SK-N-SH treated with all-trans-retinoic acid at 6 μM for 48 hours (cell line): ENCODE measurements at regions not wholly inside any gene's neighbourhood (a gene's known extent, or its start where the extent isn't known, plus 50 kb on each side); places are given as distances from the start of the nearest gene placed in this dataset.

Experiments
- ATAC-seq: fragments of 200-7000 bp; cut with Tn5 transposase; 3 replicates; pipeline ENCODE4 v1.9.1; 2020; ENCODE audit warnings: mild to moderate bottlenecking, moderate library complexity
- ARNTL ChIP-seq: fragments of 450-650 bp; formaldehyde crosslinking; IDR thresholded peaks from 2 replicates; pipeline ENCODE4 v1.5.0; 2020; ENCODE audit warnings: low read depth, mild to moderate bottlenecking, moderate library complexity, borderline replicate concordance
- BACH2 ChIP-seq: fragments of 250-450 bp; sonication (Bioruptor Pico); IDR thresholded peaks from 2 replicates; pipeline ENCODE4 v1.9.0; 2021; ENCODE audit warnings: mild to moderate bottlenecking, borderline replicate concordance
- CREB5 ChIP-seq: fragments of 250-450 bp; sonication (Bioruptor Pico); IDR thresholded peaks from 2 replicates; pipeline ENCODE4 v1.5.1; 2020; ENCODE audit warnings: low read depth, mild to moderate bottlenecking, moderate library complexity
- CSDC2 ChIP-seq: fragments of 250-450 bp; sonication (Bioruptor Pico); IDR thresholded peaks from 2 replicates; pipeline ENCODE4 v1.5.0; 2020; ENCODE audit warnings: mild to moderate bottlenecking, moderate library complexity
- ESRRG ChIP-seq: fragments of 250-450 bp; sonication (Bioruptor Pico); IDR thresholded peaks from 2 replicates; pipeline ENCODE4 v1.6.1; 2021; ENCODE audit warnings: mild to moderate bottlenecking
- GLIS3 ChIP-seq: fragments of 250-450 bp; sonication (Bioruptor Pico); IDR thresholded peaks from 2 replicates; pipeline ENCODE4 v1.5.0; 2020; ENCODE audit warnings: mild to moderate bottlenecking, moderate library complexity
- ISL1 ChIP-seq: fragments of 250-450 bp; sonication (Bioruptor Pico); IDR thresholded peaks from 2 replicates; pipeline ENCODE4 v2.1.2; 2022; ENCODE audit warnings: mild to moderate bottlenecking, moderate library complexity
- OSR1 ChIP-seq: fragments of 250-450 bp; sonication (Bioruptor Pico); IDR thresholded peaks from 2 replicates; pipeline ENCODE4 v1.8.0; 2022; ENCODE audit warnings: moderate library complexity, mild to moderate bottlenecking, inconsistent platforms
- PATZ1 ChIP-seq: fragments of 250-450 bp; sonication (Bioruptor Pico); IDR thresholded peaks from 2 replicates; pipeline ENCODE4 v1.8.0; 2020; ENCODE audit warnings: mild to moderate bottlenecking, moderate library complexity, borderline replicate concordance
- PPARA ChIP-seq: fragments of 250-450 bp; sonication (Bioruptor Pico); IDR thresholded peaks from 2 replicates; pipeline ENCODE4 v1.5.0; 2020; ENCODE audit warnings: mild to moderate bottlenecking, borderline replicate concordance
- RARB ChIP-seq: fragments of 250-450 bp; sonication (Bioruptor Pico); IDR thresholded peaks from 2 replicates; pipeline ENCODE4 v1.8.0; 2021; ENCODE audit warnings: mild to moderate bottlenecking, moderate library complexity
- SNAI2 ChIP-seq: fragments of 250-450 bp; sonication (Bioruptor Pico); IDR thresholded peaks from 2 replicates; pipeline ENCODE4 v1.5.0; 2020; ENCODE audit warnings: mild to moderate bottlenecking, moderate library complexity
- TOX ChIP-seq: fragments of 250-450 bp; sonication (Bioruptor Pico); IDR thresholded peaks from 2 replicates; pipeline ENCODE4 v1.8.0; 2021; ENCODE audit warnings: mild to moderate bottlenecking, moderate library complexity, borderline replicate concordance
- TSHZ2 ChIP-seq: fragments of 250-450 bp; sonication (Bioruptor Pico); IDR thresholded peaks from 2 replicates; pipeline ENCODE4 v1.5.0; 2020; ENCODE audit warnings: mild to moderate bottlenecking, moderate library complexity
- ZFP3 ChIP-seq: fragments of 250-450 bp; sonication (Bioruptor Pico); IDR thresholded peaks from 2 replicates; pipeline ENCODE4 v1.5.0; 2020; ENCODE audit warnings: mild to moderate bottlenecking, moderate library complexity
- ZFP30 ChIP-seq: fragments of 450-650 bp; formaldehyde crosslinking; IDR thresholded peaks from 2 replicates; pipeline ENCODE4 v1.5.0; 2022; ENCODE audit warnings: mild to moderate bottlenecking, moderate library complexity
- ZNF565 ChIP-seq: fragments of 450-650 bp; formaldehyde crosslinking; conservative IDR thresholded peaks from 2 replicates; pipeline ENCODE4 v1.5.0; 2020; ENCODE audit warnings: low read depth, mild to moderate bottlenecking, moderate library complexity
- ZNF70 ChIP-seq: fragments of 450-650 bp; formaldehyde crosslinking; IDR thresholded peaks from 2 replicates; pipeline ENCODE4 v1.5.0; 2020; ENCODE audit warnings: mild to moderate bottlenecking, moderate library complexity

- TF ChIP-seq BACH2 (no peak), ARNTL (CRISPR knock-in tag) (no peak), SNAI2 (CRISPR knock-in tag) (no peak), CSDC2 (CRISPR knock-in tag) (no peak), TOX (no peak)
Measured at GRCh38 chr16:79452671-79453070, 147.9 kb downstream of the MAF start.

GRCh38 chr16:79451196-79451816, 149.2 kb downstream of the MAF start:
- TF ChIP-seq ZNF70 (CRISPR knock-in tag) (no peak), SNAI2 (CRISPR knock-in tag) (no peak), PATZ1 (no peak), BACH2 (no peak), ZFP30 (no peak), ESRRG (CRISPR knock-in tag) (no peak), CREB5 (CRISPR knock-in tag) (no peak), RARB (CRISPR knock-in tag) (no peak), TSHZ2 (CRISPR knock-in tag) (no peak), ZFP3 (CRISPR knock-in tag) (no peak), TOX (no peak), ISL1 (CRISPR knock-in tag) (no peak)
- no peak for ATAC-seq

More at GRCh38 chr16:79452671-79453070, 147.9 kb downstream of the MAF start:
- no peak for ATAC-seq

GRCh38 chr16:79449900-79450299, 150.6 kb downstream of the MAF start:
- ATAC-seq = no peak
- TF ChIP-seq ESRRG (CRISPR knock-in tag) = no peak
- no peak for TF ChIP-seq CSDC2 (CRISPR knock-in tag)
- no peak for TF ChIP-seq PPARA (CRISPR knock-in tag)
- no peak for TF ChIP-seq TSHZ2 (CRISPR knock-in tag)

- ATAC-seq = no peak
- TF ChIP-seq ARNTL (CRISPR knock-in tag) = no peak
- TF ChIP-seq ZFP3 (CRISPR knock-in tag) = no peak
- TF ChIP-seq TSHZ2 (CRISPR knock-in tag) = no peak
- no peak for TF ChIP-seq ZNF565
- TF ChIP-seq PATZ1 = no peak
- no peak for TF ChIP-seq ZFP30
- TF ChIP-seq GLIS3 = no peak
- no peak for TF ChIP-seq CREB5 (CRISPR knock-in tag)
- TF ChIP-seq OSR1 = no peak
- TF ChIP-seq TOX = no peak
- TF ChIP-seq, all 23 proteins: peak for 0
Measured at GRCh38 chr16:79449067-79449769, 151.3 kb downstream of the MAF start.
